MG63 (cell line): ENCODE measurements at regions not wholly inside any gene's neighbourhood (a gene's known extent, or its start where the extent isn't known, plus 50 kb on each side); places are given as distances from the start of the nearest gene placed in this dataset.

Experiments used
- DNase-seq: peaks from one replicate; pipeline ENCODE4 v3.0.0-alpha.2; 2020
- H3K27me3 ChIP-seq: fragments of 250-450 bp; sonication (Bioruptor Pico); 2 replicates; pipeline ENCODE4 v1.5.1; 2020; ENCODE audit warnings: mild to moderate bottlenecking, moderate library complexity
- H3K36me3 ChIP-seq: fragments of 250-450 bp; sonication (Bioruptor Pico); 2 replicates; pipeline ENCODE4 v1.5.1; 2020; ENCODE audit warnings: mild to moderate bottlenecking, moderate library complexity
- H3K4me3 ChIP-seq: fragments of 250-450 bp; sonication (Bioruptor Pico); 2 replicates; pipeline ENCODE4 v1.5.1; 2020; ENCODE audit warnings: mild to moderate bottlenecking, moderate library complexity
- H3K9me3 ChIP-seq: fragments of 250-450 bp; sonication (Bioruptor Pico); 2 replicates; pipeline ENCODE4 v1.5.1; 2020; ENCODE audit warnings: mild to moderate bottlenecking, moderate library complexity

GRCh38 chr2:5985536-5986385, 293.6 kb downstream of the SOX11 start:
- H3K27me3 ChIP-seq: no peaks in the 10 kb centered on the region
- DNase-seq: no peak
- no peak overlapping the region for H3K4me3 ChIP-seq
- no peaks in the 10 kb centered on the region for H3K9me3 ChIP-seq
- H3K36me3 ChIP-seq: no peaks in the 10 kb centered on the region

- H3K27me3 ChIP-seq: no peaks in the 10 kb centered on the region
- DNase-seq: no peak
- H3K36me3 ChIP-seq: no peaks in the 10 kb centered on the region
Observed at GRCh38 chr2:5986801-5987787, 294.9 kb downstream of the SOX11 start.

GRCh38 chr2:5988120-5988519, 295.9 kb downstream of the SOX11 start:
- no peak overlapping the region for H3K4me3 ChIP-seq
- DNase-seq: no peak
- no peaks in the 10 kb centered on the region for H3K36me3 ChIP-seq
- no peaks in the 10 kb centered on the region for H3K9me3 ChIP-seq
- H3K27me3 ChIP-seq: no peaks in the 10 kb centered on the region

More at GRCh38 chr2:5986801-5987787, 294.9 kb downstream of the SOX11 start:
- Histone ChIP-seq H3K4me3 (no peak overlapping the region), H3K9me3 (no peaks in the 10 kb centered on the region)

GRCh38 chr2:5990086-5990485, 297.9 kb downstream of the SOX11 start:
- Histone ChIP-seq H3K9me3 (no peaks in the 10 kb centered on the region), H3K4me3 (no peak overlapping the region), H3K36me3 (no peaks in the 10 kb centered on the region), H3K27me3 (no peaks in the 10 kb centered on the region)
- no peak for DNase-seq

GRCh38 chr2:5991305-5991968, 299.3 kb downstream of the SOX11 start:
- Histone ChIP-seq H3K27me3 (no peaks in the 10 kb centered on the region), H3K4me3 (no peak overlapping the region), H3K9me3 (no peaks in the 10 kb centered on the region), H3K36me3 (no peaks in the 10 kb centered on the region)
- no peak for DNase-seq

- Histone ChIP-seq H3K4me3 (no peak overlapping the region), H3K36me3 (no peaks in the 10 kb centered on the region), H3K27me3 (no peaks in the 10 kb centered on the region), H3K9me3 (no peaks in the 10 kb centered on the region)
- no peak for DNase-seq
Observed at GRCh38 chr2:5995832-5996231, 303.6 kb downstream of the SOX11 start.

GRCh38 chr2:6008186-6008585, 316.0 kb downstream of the SOX11 start:
- no peak for DNase-seq

GRCh38 chr2:6008726-6009125, 316.5 kb downstream of the SOX11 start:
- no peak for DNase-seq
- Histone ChIP-seq H3K36me3 (no peaks in the 10 kb centered on the region), H3K4me3 (no peak overlapping the region), H3K9me3 (no peaks in the 10 kb centered on the region), H3K27me3 (no peaks in the 10 kb centered on the region)

More at GRCh38 chr2:6008186-6008585, 316.0 kb downstream of the SOX11 start:
- Histone ChIP-seq H3K4me3 (no peak overlapping the region), H3K36me3 (no peaks in the 10 kb centered on the region), H3K9me3 (no peaks in the 10 kb centered on the region), H3K27me3 (no peaks in the 10 kb centered on the region)

GRCh38 chr2:6010163-6010562, 318.0 kb downstream of the SOX11 start:
- Histone ChIP-seq H3K9me3 (no peaks in the 10 kb centered on the region), H3K4me3 (no peak overlapping the region), H3K36me3 (no peaks in the 10 kb centered on the region), H3K27me3 (no peaks in the 10 kb centered on the region)
- DNase-seq: no peak

- Histone ChIP-seq H3K27me3 (no peaks in the 10 kb centered on the region), H3K36me3 (no peaks in the 10 kb centered on the region), H3K9me3 (no peaks in the 10 kb centered on the region), H3K4me3 (no peak overlapping the region)
- DNase-seq: no peak
Observed at GRCh38 chr2:6011921-6012320, 319.7 kb downstream of the SOX11 start.

- Histone ChIP-seq H3K4me3 (no peak overlapping the region), H3K9me3 (no peaks in the 10 kb centered on the region), H3K36me3 (no peaks in the 10 kb centered on the region), H3K27me3 (no peaks in the 10 kb centered on the region)
- DNase-seq: no peak
Observed at GRCh38 chr2:6017736-6018286, 325.6 kb downstream of the SOX11 start.

GRCh38 chr2:6024229-6024628, 332.0 kb downstream of the SOX11 start:
- no peak for DNase-seq
- Histone ChIP-seq H3K27me3 (no peaks in the 10 kb centered on the region), H3K36me3 (no peaks in the 10 kb centered on the region), H3K9me3 (no peaks in the 10 kb centered on the region), H3K4me3 (no peak overlapping the region)

- Histone ChIP-seq H3K4me3 (no peak overlapping the region), H3K9me3 (no peaks in the 10 kb centered on the region), H3K36me3 (no peaks in the 10 kb centered on the region), H3K27me3 (no peaks in the 10 kb centered on the region)
- no peak for DNase-seq
Observed at GRCh38 chr2:6024784-6025183, 332.6 kb downstream of the SOX11 start.

GRCh38 chr2:6025391-6025790, 333.2 kb downstream of the SOX11 start:
- H3K9me3 ChIP-seq: no peaks in the 10 kb centered on the region
- H3K36me3 ChIP-seq: no peaks in the 10 kb centered on the region
- no peak overlapping the region for H3K4me3 ChIP-seq
- no peaks in the 10 kb centered on the region for H3K27me3 ChIP-seq
- DNase-seq: no peak

- Histone ChIP-seq H3K36me3 (no peaks in the 10 kb centered on the region), H3K27me3 (no peaks in the 10 kb centered on the region), H3K4me3 (no peak overlapping the region), H3K9me3 (no peaks in the 10 kb centered on the region)
- no peak for DNase-seq
Observed at GRCh38 chr2:6027066-6027465, 334.9 kb downstream of the SOX11 start.

- Histone ChIP-seq H3K4me3 (no peak overlapping the region), H3K36me3 (no peaks in the 10 kb centered on the region), H3K9me3 (no peaks in the 10 kb centered on the region), H3K27me3 (no peaks in the 10 kb centered on the region)
- DNase-seq: no peak
Observed at GRCh38 chr2:6031200-6031867, 339.1 kb downstream of the SOX11 start.
